HL-60/S4 treated with retinoic acid at 250 ng/mL for 4 days and 3 days (cell line): ENCODE measurements at regions not wholly inside any gene's neighbourhood (a gene's known extent, or its start where the extent isn't known, plus 50 kb on each side); places are given as distances from the start of the nearest gene placed in this dataset.

Experiments used
- in situ Hi-C: fragments of 300-500 bp; cut with MboI; formaldehyde crosslinking; loops from 2 replicates; pipeline ENCODE4 v1.7.0; 2022; ENCODE audit warnings: low sequenced_read_pairs

DNA sequence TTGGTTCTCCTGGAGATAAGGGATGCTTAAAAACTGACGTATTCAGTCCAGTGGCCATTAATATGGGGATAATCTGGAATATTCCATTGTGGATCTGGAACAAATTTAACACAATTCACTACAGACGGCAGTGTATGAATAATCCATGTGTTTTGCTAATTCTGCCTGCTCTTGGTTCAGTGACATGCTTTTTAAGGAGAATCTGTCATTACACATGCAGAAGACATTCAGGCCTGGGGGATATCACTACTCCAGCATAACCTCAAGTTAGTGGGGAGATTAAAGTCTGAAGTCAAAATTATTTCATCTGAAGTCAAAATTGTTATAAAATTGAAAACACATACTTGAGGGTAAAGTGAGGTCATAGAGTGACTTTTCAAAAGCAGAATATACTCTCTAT lies 789.3 kb downstream of the USP25 start:
- in situ Hi-C loops, result no loop called here

- in situ Hi-C loops, result no loop called here
Observed at GRCh38 chr21:16519644-16520043, 789.9 kb downstream of the USP25 start.

- in situ Hi-C loops, result no loop called here
Observed at GRCh38 chr21:16522548-16522947, 792.8 kb downstream of the USP25 start.

DNA sequence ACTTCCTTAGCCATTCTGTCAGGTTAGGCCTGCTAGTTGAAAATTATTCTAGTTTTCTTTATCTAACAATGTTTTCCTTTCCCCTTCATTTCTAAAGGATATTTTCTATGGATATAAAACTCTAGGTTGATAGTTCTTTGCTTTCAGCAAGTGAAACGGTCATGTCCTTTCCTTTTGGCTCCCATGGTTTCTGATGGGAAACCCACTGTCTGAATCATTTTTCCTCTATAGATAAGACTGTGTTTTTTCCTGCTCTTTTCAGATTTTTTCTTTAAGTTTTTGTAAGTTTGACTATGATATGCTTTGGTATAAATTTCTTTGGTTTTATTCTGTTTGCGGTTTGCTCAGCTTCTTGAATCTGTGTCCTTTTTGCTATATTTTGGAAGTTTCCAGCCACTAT lies 800.9 kb downstream of the USP25 start:
- in situ Hi-C loops, result no loop called here

DNA sequence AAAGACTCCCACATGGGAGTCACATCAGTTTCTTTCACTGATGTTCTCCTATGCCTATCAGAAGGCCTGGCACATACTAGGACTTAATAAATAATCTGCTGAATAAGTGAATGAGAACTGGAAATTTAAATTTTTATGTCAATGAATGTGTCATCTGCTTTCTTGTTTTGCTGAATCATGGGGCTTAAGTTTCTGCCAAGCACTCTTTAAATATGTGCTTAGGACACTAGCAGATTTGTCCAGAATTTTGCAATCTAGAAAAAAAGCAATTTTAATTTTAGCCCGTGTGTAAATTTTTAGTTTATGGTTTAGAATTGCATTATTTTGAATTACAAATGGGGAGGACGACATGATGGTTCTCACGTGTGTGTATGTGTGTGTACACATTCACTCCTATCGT lies 803.1 kb downstream of the USP25 start:
- in situ Hi-C loops, result no loop called here

- in situ Hi-C loops, result no loop called here
Observed at GRCh38 chr21:16533692-16534407, 804.1 kb downstream of the USP25 start.

DNA sequence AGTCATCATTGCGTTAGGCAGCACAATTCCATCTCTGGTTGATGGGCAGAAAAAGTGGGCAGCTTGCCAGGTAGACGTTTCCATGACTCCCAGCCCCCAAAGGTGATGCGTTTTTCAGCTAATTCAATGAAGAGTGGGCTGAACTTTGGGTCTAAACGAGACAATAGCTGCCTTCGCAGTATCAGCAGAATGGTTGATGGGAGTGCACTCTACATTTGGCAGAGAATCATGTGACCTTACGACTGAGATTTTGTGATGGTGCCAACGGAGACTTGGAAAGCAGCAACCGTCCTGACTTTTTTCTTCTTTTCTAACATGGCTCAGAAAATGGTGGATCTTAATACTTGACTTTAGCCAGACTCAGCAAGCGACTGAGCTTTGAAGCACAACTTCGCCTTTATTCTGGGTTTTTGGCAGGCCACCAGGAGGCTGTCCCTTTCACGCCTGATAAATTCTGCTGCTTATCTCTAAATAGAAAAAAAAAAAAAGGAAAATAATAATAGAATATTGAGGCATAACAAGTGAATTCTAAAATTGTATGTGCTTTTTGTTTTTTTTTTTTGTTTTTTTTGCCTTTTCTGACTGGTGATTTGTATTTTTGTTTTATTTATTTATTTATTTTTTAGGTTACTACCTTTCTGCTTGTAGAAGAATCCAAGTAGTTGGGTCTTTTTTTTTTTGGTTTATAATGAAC lies 804.8 kb downstream of the USP25 start:
- in situ Hi-C loops, result no loop called here

DNA sequence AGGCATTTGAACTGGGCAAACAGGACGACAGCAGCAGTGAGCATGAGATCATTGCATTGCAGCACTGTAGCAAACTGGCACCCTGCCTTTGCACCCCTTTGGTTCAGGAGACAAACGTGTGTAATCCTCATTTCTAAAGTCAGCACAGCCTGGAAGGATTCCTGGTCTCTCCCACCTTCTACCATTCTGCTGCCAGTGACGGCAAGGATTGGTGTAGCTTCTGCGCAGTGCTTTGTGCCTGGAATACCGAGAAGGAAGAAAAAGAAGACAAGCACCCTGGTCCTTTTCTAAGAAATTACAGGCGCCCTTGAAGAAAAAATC lies 805.3 kb downstream of the USP25 start:
- in situ Hi-C loops, result no loop called here

DNA sequence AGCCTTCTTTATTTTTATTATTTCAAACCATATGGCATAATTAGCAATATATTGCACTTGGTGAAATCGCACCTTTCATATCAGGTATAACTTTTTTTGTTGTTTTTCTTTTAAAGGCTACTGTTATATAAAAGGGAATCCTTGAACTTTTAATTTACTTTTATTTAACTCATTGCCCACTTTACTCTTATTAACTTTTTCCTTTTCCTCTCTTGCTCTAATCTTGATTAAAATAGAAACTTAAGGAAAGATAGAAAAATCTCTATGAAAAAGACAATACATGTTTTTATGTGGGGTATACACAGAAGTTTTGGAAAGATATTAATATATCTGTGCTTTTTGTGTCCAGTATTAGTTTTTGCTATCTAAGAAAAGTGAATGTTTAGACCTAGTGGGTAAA lies 805.8 kb downstream of the USP25 start:
- in situ Hi-C loops, result no loop called here

- in situ Hi-C loops, result no loop called here
Observed at GRCh38 chr21:16536140-16536539, 806.4 kb downstream of the USP25 start.

DNA sequence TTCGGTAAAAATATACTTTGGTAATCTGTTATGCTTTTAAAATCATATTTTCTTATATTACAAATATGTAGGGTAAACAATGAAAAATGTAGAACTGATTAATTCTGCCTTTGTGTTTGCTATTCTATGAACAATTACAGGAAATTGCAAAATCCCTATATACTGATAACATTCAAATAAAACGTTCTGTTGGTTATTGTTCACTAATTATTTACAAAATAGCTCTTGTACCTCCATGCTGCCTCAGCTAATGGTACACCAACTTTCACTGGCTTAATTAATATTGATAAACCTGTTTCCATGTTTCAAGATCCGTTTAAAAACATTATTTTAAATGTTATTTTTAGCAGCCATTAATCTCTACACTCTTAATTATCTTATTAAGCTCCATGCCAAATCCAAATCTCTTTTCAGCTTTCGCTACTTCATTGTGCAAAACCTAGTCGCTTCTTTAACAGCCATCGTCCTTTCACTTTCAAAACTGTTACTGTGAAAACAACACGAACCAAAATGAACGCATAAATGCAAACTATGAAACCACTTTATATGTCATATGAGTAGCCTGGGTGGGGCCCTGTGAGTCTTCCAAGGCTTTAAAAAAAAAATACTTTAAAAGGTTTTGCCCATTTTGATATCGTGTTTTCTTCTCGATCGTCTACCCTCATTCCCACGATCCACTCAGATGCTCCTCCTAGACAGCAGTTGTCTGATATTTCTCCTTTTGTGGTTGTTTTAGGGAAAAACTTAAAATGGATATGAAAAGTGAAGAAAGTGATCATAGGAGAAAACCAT lies 807.1 kb downstream of the USP25 start:
- in situ Hi-C loops, result no loop called here

- in situ Hi-C loops, result no loop called here
Observed at GRCh38 chr21:16537501-16537900, 807.7 kb downstream of the USP25 start.

DNA sequence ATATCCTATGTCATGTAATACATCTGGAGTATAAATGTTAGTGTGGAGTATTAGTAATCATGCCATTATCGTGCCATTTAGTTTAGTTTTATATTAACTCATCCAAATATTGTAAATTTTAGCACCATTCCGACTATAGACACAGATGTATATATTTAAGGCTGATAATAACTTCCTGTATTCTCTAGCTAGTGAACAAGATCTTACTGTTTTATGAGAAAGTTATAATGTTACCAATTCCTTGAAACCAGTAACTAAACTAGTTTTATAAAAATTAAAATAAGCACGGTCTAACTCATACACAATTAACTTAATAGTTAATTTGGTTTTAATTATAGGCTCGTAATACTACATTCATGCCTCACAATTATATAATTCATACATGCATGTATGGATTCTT lies 808.6 kb downstream of the USP25 start:
- in situ Hi-C loops, result no loop called here

DNA sequence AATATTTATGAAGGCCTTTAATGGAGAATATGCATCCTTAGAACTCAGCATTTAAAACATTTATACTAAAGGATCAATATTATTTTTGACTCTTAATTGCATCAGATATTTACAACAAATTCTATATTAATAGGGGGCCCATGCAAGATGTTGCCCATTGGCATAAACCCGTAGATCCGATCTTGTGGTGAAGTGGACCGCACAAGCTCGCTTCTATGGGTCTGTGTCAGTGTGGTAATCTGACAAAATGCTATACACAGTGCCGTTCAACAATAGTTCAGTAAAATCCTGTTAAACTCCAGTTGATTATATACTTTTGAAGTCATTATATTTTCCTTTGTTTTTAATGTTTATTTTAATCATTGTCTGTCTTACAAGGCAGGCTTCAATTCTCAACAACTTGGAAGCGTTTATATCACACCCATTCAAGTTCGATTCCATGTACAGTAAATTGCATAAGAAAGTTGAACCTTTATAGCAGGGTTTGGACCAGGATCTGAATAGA lies 809.2 kb downstream of the USP25 start:
- in situ Hi-C loops, result no loop called here

DNA sequence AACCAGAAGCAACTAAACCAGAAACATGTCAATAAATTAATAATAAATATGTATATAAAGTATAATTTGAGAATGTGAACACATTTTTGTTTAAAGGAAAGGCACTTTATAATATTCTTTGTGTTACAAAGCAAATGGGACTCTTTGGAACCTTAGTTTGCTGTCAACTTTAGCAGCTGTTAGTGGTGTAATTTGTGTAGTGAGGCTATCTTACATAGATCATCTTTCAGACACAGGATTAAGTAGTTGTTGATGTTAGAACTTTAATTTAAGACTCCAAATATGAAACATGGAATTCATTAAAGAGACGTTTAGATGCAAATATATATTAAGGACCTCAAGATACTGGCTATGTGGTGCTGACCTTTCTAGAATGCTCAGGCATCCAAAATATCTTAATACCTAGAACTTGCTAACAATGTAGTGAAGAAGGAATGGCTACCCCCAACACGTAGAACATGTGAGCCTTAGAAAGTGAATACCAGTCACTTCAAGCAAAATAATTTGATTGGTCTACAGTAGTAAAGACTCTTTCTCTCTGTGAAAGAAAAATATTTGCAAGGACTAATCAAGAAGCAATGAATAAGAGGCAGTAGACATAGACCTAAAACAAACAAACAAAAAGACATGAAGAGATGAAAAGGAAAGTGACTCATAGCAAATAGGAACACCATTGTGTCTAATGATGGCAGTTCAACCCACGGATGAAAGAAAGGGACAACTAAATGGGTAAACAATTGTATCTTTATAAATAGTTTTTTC lies 811.4 kb downstream of the USP25 start:
- in situ Hi-C loops, result no loop called here

- in situ Hi-C loops, result no loop called here
Observed at GRCh38 chr21:16550118-16550517, 820.3 kb downstream of the USP25 start.

DNA sequence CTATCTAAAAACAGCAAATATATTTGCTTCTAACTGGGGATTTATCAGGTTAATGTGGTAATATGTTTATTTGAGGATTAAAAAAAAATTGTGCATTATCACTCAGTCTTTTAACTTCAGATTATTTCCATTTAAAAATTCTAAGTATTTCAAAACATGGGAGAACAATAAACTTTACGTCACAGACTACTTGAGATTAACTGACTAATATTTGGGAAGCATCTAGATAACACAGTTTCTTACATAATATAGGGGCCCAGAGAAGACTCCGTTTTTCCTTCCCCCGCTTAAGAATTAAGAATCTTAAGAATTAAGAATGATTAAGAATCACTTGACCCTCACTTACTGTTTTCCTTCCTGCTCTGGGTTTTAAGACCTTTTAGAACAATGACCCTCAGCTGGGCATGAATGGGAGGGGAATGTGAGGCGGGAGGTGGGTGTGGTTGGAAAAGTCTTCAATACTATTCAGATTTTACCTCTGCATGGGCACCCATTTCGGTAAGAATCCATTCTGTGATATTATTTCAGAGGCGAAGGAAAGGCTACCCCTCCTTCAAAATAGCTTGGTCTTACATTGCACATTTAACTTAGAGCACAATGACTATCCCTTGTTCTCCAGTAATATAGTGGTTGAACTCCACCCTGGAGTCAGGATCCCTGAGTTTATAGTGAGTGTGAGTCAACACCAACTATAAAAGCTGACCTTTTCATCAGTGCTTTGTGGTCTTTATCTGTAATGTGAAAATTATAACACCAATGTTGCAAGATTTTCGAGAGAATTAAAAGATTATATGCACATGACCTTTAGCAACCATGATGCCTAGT lies 821.3 kb downstream of the USP25 start:
- in situ Hi-C loops, result no loop called here

- in situ Hi-C loops, result no loop called here
Observed at GRCh38 chr21:16552880-16553279, 823.1 kb downstream of the USP25 start.

- in situ Hi-C loops, result no loop called here
Observed at GRCh38 chr21:16554503-16554902, 824.7 kb downstream of the USP25 start.

DNA sequence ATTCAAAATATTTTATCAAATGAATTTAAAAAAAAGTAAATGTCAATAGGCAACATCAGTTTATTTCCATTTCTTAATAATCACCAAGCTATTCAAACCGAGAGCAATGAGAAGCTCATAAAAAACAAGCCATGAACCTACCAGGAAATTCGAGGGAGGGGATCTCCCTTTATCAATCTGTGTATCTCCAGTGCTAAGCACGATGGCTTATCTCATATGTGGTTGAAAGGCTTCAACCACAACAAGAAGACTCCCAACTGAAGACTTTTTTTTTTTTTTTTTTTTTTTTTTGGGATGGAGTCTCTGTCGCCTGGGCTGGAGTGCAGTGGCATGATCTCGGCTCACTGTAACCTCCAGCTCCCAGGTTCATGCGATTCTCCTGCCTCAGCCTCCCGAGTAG lies 833.3 kb downstream of the USP25 start:
- in situ Hi-C loops, result no loop called here
